ENCODE measurements at regions not wholly inside any gene's neighbourhood (a gene's known extent, or its start where the extent isn't known, plus 50 kb on each side); places are given as distances from the start of the nearest gene placed in this dataset.
"Not testable (repeated sequence)": the region's sequence is repeated elsewhere in the genome, so short reads cannot be mapped to it uniquely, and the experiment has no call there.

GRCh38 chr10:93224005-93224779, 150.5 kb downstream of the CYP26A1 start:
- ChIA-PET POLR2A (no interaction called here), CTCF (interaction anchor here (0.6 to 1.1 kb wide), 2 partner anchors 29 to 109 kb away, joined by 3 to 4 read pairs; no protein-coding TSS in a partner anchor)
- Mint-ChIP-seq H3K4me3 (no peak overlapping the region), H3K27ac (no peak overlapping the region), H3K4me1 (ENCODE audit: low read depth) (no peaks in the 10 kb centered on the region), H3K9me3 (peaks cover 6% of the 10 kb centered on the region), H3K27me3 (peaks cover 4% of the 10 kb centered on the region), H3K36me3 (no peaks in the 10 kb centered on the region)
- no peak for DNase-seq
- intact Hi-C loops (cut with micrococcal nuclease), result no loop called here

- ChIA-PET POLR2A (no interaction called here), CTCF (no interaction called here)
- DNase-seq, result no peak
- no peak overlapping the region for H3K4me3 Mint-ChIP-seq
- H3K4me1 Mint-ChIP-seq (ENCODE audit: low read depth), result no peaks in the 10 kb centered on the region
- peaks cover 5% of the 10 kb centered on the region for H3K27me3 Mint-ChIP-seq
- intact Hi-C loops (cut with micrococcal nuclease), result no loop called here
- H3K36me3 Mint-ChIP-seq, result no peaks in the 10 kb centered on the region
- H3K27ac Mint-ChIP-seq, result no peak overlapping the region
- H3K9me3 Mint-ChIP-seq, result peaks cover 6% of the 10 kb centered on the region
These were observed 152.2 kb downstream of the CYP26A1 start for GRCh38 chr10:93225938-93226337.

- no peaks in the 10 kb centered on the region for H3K4me1 Mint-ChIP-seq (ENCODE audit: low read depth)
- CTCF ChIA-PET, result no interaction called here
- intact Hi-C loops (cut with micrococcal nuclease), result no loop called here
- no peak for DNase-seq
- no peaks in the 10 kb centered on the region for H3K36me3 Mint-ChIP-seq
- peaks cover 5% of the 10 kb centered on the region for H3K27me3 Mint-ChIP-seq
- H3K4me3 Mint-ChIP-seq, result no peak overlapping the region
- no peak overlapping the region for H3K27ac Mint-ChIP-seq
- peaks cover 6% of the 10 kb centered on the region for H3K9me3 Mint-ChIP-seq
- POLR2A ChIA-PET, result no interaction called here
These were observed 152.9 kb downstream of the CYP26A1 start for GRCh38 chr10:93226619-93227018.

DNA sequence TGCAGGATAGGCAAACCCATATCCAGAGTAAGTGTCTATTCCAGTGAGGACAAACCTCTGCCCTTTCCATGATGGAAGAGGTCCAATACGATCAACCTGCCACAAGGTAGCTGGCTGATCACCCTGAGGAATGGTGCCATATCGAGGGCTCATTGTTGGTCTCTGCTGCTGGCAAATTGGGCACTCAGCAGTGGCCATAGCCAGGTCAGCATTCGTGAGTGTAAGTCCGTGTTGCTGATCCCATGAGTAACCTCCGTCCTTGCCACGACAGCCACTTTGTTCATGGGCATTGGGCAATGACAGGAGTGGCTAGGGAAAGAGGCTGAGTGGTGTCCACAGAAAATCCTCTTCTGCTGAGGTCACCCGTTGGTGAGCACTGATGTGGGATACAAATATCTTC, 156.9 kb downstream of the CYP26A1 start:
- H3K27ac Mint-ChIP-seq; CTCF ChIA-PET; H3K9me3 Mint-ChIP-seq; intact Hi-C loops (cut with micrococcal nuclease); DNase-seq; POLR2A ChIA-PET; H3K27me3 Mint-ChIP-seq; H3K36me3 Mint-ChIP-seq; H3K4me1 Mint-ChIP-seq (ENCODE audit: low read depth); H3K4me3 Mint-ChIP-seq: not testable (repeated sequence)

GRCh38 chr10:93232159-93232558, 158.5 kb downstream of the CYP26A1 start:
- POLR2A ChIA-PET; H3K4me1 Mint-ChIP-seq (ENCODE audit: low read depth); CTCF ChIA-PET; H3K27ac Mint-ChIP-seq; H3K9me3 Mint-ChIP-seq; H3K36me3 Mint-ChIP-seq; H3K4me3 Mint-ChIP-seq; intact Hi-C loops (cut with micrococcal nuclease); DNase-seq; H3K27me3 Mint-ChIP-seq: not testable (repeated sequence)

- DNase-seq; H3K4me3 Mint-ChIP-seq; H3K36me3 Mint-ChIP-seq; H3K27me3 Mint-ChIP-seq; H3K9me3 Mint-ChIP-seq; CTCF ChIA-PET; intact Hi-C loops (cut with micrococcal nuclease); POLR2A ChIA-PET; H3K4me1 Mint-ChIP-seq (ENCODE audit: low read depth); H3K27ac Mint-ChIP-seq: not testable (repeated sequence)
These were observed 161.2 kb downstream of the CYP26A1 start for GRCh38 chr10:93234940-93235339.

DNA sequence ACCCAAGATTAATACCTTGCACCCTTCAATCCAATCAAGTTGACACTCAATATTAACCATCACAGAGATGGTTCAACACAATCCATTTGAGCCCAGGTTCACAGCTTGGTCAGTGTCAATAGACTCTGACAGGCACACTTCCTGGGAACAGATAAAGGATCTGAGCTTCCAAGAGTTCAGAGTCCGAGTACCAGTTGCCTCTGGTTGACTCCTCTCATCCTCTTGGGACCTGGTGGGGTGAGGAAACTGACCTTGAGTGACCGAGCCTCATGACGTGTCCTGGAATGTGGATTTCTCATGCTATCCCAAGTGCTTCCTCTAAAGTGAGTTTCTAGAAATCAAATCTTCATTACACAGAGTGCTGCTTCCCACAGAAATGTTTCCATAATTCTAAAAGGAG, 162.0 kb downstream of the CYP26A1 start:
- intact Hi-C loops (cut with micrococcal nuclease), result no loop called here
- DNase-seq, result no peak
- no peaks in the 10 kb centered on the region for H3K36me3 Mint-ChIP-seq
- no peak overlapping the region for H3K4me3 Mint-ChIP-seq
- no peak overlapping the region for H3K27ac Mint-ChIP-seq
- ChIA-PET POLR2A (no interaction called here), CTCF (no interaction called here)
- no peaks in the 10 kb centered on the region for H3K9me3 Mint-ChIP-seq
- H3K4me1 Mint-ChIP-seq (ENCODE audit: low read depth), result no peaks in the 10 kb centered on the region
- peaks cover 3% of the 10 kb centered on the region for H3K27me3 Mint-ChIP-seq

GRCh38 chr10:93236393-93237040, 162.8 kb downstream of the CYP26A1 start:
- Mint-ChIP-seq H3K9me3 (no peaks in the 10 kb centered on the region), H3K4me1 (ENCODE audit: low read depth) (no peaks in the 10 kb centered on the region), H3K27ac (no peak overlapping the region), H3K27me3 (peaks cover 3% of the 10 kb centered on the region), H3K36me3 (no peaks in the 10 kb centered on the region), H3K4me3 (no peak overlapping the region)
- POLR2A ChIA-PET, result no interaction called here
- CTCF ChIA-PET, result no interaction called here
- DNase-seq, result no peak
- intact Hi-C loops (cut with micrococcal nuclease), result no loop called here

- DNase-seq, result no peak
- Mint-ChIP-seq H3K9me3 (no peaks in the 10 kb centered on the region), H3K27me3 (peaks cover 5% of the 10 kb centered on the region), H3K27ac (no peak overlapping the region), H3K4me3 (no peak overlapping the region), H3K4me1 (ENCODE audit: low read depth) (no peaks in the 10 kb centered on the region), H3K36me3 (no peaks in the 10 kb centered on the region)
- ChIA-PET POLR2A (no interaction called here), CTCF (interaction anchor here (0.6 kb wide), 1 partner anchor 28 kb away, joined by 3 read pairs; no protein-coding TSS in a partner anchor)
- intact Hi-C loops (cut with micrococcal nuclease), result no loop called here
These were observed 171.5 kb downstream of the CYP26A1 start for GRCh38 chr10:93245147-93245546.

DNA sequence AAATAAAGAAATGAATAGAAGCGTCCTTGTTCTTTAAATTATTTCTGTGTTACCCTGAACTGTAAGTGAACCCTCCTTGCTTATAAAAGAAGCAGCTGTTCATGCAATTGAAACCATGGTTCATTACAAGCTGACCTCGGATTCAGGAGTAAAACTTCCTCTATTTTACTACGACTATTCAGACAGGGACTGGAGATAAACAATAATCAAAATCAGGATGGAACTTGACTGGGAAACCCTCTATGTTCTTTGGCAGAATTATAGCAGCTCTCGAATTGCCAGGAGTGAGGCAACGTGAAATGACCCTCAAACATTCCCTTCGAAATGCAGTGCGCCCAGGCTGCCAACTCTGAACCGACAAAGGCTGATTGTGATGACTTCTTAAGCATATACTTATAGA, 172.1 kb downstream of the CYP26A1 start:
- intact Hi-C loops (cut with micrococcal nuclease), result no loop called here
- H3K27ac Mint-ChIP-seq, result no peak overlapping the region
- no peaks in the 10 kb centered on the region for H3K4me1 Mint-ChIP-seq (ENCODE audit: low read depth)
- no peak for DNase-seq
- CTCF ChIA-PET, result no interaction called here
- H3K9me3 Mint-ChIP-seq, result no peaks in the 10 kb centered on the region
- H3K27me3 Mint-ChIP-seq, result peaks cover 5% of the 10 kb centered on the region
- no peaks in the 10 kb centered on the region for H3K36me3 Mint-ChIP-seq
- H3K4me3 Mint-ChIP-seq, result no peak overlapping the region
- POLR2A ChIA-PET, result no interaction called here

GRCh38 chr10:93248583-93249227, 175.0 kb downstream of the CYP26A1 start:
- peaks cover 5% of the 10 kb centered on the region for H3K27me3 Mint-ChIP-seq

DNA sequence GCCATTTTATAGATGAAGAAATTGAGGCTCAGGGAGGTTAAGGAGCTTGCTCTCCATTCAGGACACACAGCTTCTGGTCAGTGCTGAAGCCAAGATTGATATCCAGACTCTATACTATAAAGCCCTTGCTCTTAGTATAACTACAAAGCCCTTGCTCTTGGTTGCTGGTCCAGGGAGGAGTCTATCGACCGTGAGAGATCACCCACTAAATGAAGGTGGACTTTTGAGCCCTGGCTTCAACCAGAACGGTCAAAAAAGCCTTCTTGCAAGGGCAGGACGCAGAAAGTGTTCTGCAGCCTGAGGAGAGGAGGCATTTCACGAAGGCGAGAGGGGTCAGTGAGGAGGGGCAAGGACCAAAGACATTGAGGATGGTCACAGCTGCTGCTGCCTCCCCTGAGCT, 176.3 kb downstream of the CYP26A1 start:
- Mint-ChIP-seq H3K36me3 (no peaks in the 10 kb centered on the region), H3K4me3 (no peak overlapping the region), H3K9me3 (no peaks in the 10 kb centered on the region), H3K27me3 (peaks cover 5% of the 10 kb centered on the region), H3K4me1 (ENCODE audit: low read depth) (no peaks in the 10 kb centered on the region), H3K27ac (no peak overlapping the region)
- ChIA-PET POLR2A (interaction anchor here (0.7 kb wide), 1 partner anchor 12 kb away, joined by 3 read pairs; no protein-coding TSS in a partner anchor), CTCF (no interaction called here)
- DNase-seq, result no peak
- intact Hi-C loops (cut with micrococcal nuclease), result no loop called here

More at GRCh38 chr10:93248583-93249227, 175.0 kb downstream of the CYP26A1 start:
- intact Hi-C loops (cut with micrococcal nuclease), result no loop called here
- Mint-ChIP-seq H3K4me3 (no peak overlapping the region), H3K36me3 (no peaks in the 10 kb centered on the region), H3K9me3 (no peaks in the 10 kb centered on the region), H3K27ac (no peak overlapping the region), H3K4me1 (ENCODE audit: low read depth) (no peaks in the 10 kb centered on the region)
- ChIA-PET CTCF (no interaction called here), POLR2A (no interaction called here)
- no peak for DNase-seq
